ENCODE measurements at regions not wholly inside any gene's neighbourhood (a gene's known extent, or its start where the extent isn't known, plus 50 kb on each side); places are given as distances from the start of the nearest gene placed in this dataset.
"Not testable (repeated sequence)": the region's sequence is repeated elsewhere in the genome, so short reads cannot be mapped to it uniquely, and the experiment has no call there.

DNA sequence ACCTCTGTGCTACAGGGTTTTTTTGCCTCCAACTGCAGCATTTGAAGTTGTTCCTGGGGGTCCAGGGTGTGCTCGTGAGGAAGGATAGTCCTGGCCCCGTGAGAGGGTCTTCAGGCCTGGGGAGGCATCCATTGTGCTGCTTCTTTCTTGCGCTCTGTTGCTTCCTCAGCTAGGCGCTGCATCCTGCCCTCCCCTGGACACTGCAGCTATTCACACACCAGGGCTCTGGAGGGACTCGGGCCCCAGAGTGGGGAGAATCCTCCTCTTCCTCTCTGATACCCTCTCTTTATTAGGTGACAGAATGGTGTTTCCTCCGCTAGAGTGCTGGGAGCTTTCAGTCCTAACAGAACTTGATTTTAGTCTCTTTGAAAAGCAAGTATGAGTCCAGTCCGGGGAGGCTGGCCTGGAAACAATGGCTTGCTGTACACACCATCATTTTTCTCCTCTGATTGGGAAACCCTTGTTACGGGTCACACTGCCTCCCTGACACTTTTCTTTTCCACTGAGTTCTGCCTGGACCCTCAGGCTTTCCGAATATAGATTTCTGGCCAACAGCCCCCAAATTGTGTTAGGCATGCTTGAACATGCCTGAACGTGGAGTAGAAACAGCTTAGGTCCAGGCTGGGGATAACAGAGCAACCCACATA lies 81.4 kb upstream of the ELAC2 start:
- Histone ChIP-seq H3K4me1 (ENCODE audit: insufficient read depth, low read length, poor library complexity, severe bottlenecking) (no peaks in the 10 kb centered on the region), H3K36me3 (ENCODE audit: insufficient read depth, low read length, poor library complexity, severe bottlenecking) (no peaks in the 10 kb centered on the region), H3K4me3 (ENCODE audit: low read depth, low read length, poor library complexity, severe bottlenecking) (no peak overlapping the region), H3K27ac (ENCODE audit: low read depth, low read length, poor library complexity, severe bottlenecking) (no peak overlapping the region), H3K27me3 (replicated peaks; ENCODE audit: insufficient read depth, low read depth, low read length, poor library complexity) (peaks cover 2% of the 10 kb centered on the region), H3K9me3 (ENCODE audit: low read depth, low read length, poor library complexity, severe bottlenecking) (no peaks in the 10 kb centered on the region)
- DNase-seq (ENCODE audit: low spot score) = no peak
- TF ChIP-seq CTCF (conservative IDR thresholded peaks at IDR 0.05; ENCODE audit: low read depth, low read length) = no peak
- TF ChIP-seq EZH2 (IDR thresholded peaks at IDR 0.05; ENCODE audit: borderline replicate concordance, low read depth, low read length, poor library complexity, severe bottlenecking) = no peak
- intact Hi-C loops (cut with micrococcal nuclease; ENCODE audit: unreplicated experiment) = no loop called here
- ChIA-PET CTCF (interaction anchor here (0.6 kb wide), 1 partner anchor 11 kb away, joined by 3 read pairs; no protein-coding TSS in a partner anchor), POLR2A (ENCODE audit: low non-redundant PET) (no interaction called here)
- BruUV-seq (replicated peaks) = no TSS peak

DNA sequence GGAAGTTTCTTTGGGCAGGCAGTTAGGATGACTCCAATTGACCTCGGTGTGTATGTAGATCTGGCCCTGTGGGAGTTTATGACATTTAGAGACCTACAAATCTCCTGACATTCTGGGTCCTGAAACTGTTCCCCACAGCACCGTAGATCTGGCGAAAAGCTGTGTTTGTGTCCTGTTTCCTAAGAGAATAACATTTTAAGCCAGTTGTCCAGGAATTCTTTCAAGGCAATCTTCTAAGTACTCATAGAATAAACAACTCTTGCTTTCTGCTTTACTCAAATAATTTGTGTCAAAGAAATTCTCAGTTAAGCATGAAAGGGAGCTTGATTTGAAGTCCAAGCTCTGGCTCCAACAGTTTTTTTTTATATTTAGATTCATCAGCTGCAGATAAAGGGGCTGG lies 78.5 kb upstream of the ELAC2 start:
- H3K27ac ChIP-seq (ENCODE audit: low read depth, low read length, poor library complexity, severe bottlenecking) = no peak overlapping the region
- intact Hi-C loops (cut with micrococcal nuclease; ENCODE audit: unreplicated experiment) = no loop called here
- ChIA-PET CTCF (no interaction called here), POLR2A (ENCODE audit: low non-redundant PET) (no interaction called here)
- peaks cover 2% of the 10 kb centered on the region for H3K27me3 ChIP-seq (replicated peaks; ENCODE audit: insufficient read depth, low read depth, low read length, poor library complexity)
- no peaks in the 10 kb centered on the region for H3K9me3 ChIP-seq (ENCODE audit: low read depth, low read length, poor library complexity, severe bottlenecking)
- no peaks in the 10 kb centered on the region for H3K36me3 ChIP-seq (ENCODE audit: insufficient read depth, low read length, poor library complexity, severe bottlenecking)
- H3K4me1 ChIP-seq (ENCODE audit: insufficient read depth, low read length, poor library complexity, severe bottlenecking) = no peaks in the 10 kb centered on the region
- no TSS peak for BruUV-seq (replicated peaks)
- no peak for TF ChIP-seq CTCF (conservative IDR thresholded peaks at IDR 0.05; ENCODE audit: low read depth, low read length)
- TF ChIP-seq EZH2 (IDR thresholded peaks at IDR 0.05; ENCODE audit: borderline replicate concordance, low read depth, low read length, poor library complexity, severe bottlenecking) = no peak
- no peak overlapping the region for H3K4me3 ChIP-seq (ENCODE audit: low read depth, low read length, poor library complexity, severe bottlenecking)
- no peak for DNase-seq (ENCODE audit: low spot score)

DNA sequence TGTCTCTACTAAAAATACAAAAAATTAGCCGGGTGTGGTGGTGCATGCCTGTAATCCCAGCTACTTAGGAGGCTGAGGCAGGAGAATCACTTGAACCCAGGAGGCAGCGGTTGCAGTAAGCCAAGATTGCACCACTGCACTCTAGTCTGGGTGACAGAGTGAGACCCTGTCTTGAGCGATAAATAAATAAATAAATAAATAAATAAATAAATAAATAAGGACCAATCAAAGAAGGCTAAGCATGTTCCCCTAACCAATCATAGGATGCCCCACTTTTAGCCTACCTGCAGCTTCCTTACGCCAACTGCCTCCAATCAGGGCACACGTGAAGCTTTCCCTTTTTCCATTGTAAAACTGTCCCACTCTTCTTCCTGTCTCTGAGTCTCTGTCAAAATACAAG lies 74.2 kb upstream of the ELAC2 start:
- H3K27ac ChIP-seq (ENCODE audit: low read depth, low read length, poor library complexity, severe bottlenecking); H3K27me3 ChIP-seq (replicated peaks; ENCODE audit: insufficient read depth, low read depth, low read length, poor library complexity); BruUV-seq (replicated peaks); intact Hi-C loops (cut with micrococcal nuclease; ENCODE audit: unreplicated experiment); POLR2A ChIA-PET (ENCODE audit: low non-redundant PET); H3K36me3 ChIP-seq (ENCODE audit: insufficient read depth, low read length, poor library complexity, severe bottlenecking); H3K4me3 ChIP-seq (ENCODE audit: low read depth, low read length, poor library complexity, severe bottlenecking); CTCF ChIA-PET; DNase-seq (ENCODE audit: low spot score); H3K9me3 ChIP-seq (ENCODE audit: low read depth, low read length, poor library complexity, severe bottlenecking); H3K4me1 ChIP-seq (ENCODE audit: insufficient read depth, low read length, poor library complexity, severe bottlenecking): not testable (repeated sequence)

DNA sequence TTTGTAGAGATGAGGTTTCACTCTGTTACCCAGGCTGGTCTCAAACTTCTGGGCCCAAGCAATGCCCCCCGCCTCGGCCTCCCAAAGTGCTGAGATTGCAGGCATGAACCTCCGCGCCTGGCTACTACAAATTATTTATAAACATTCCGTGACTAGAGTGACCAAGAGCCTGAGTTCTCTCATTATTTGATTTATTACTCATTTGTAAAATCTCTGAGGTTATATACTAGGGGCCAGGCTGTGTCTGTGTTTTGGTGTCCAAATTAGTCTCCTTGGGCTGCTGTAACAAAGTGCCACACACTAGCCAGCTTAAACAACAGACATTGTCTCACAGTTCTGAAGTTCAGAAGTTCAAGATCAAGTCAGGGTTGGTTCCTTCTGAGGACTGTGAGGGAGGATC lies 70.8 kb upstream of the ELAC2 start:
- Histone ChIP-seq H3K27ac (ENCODE audit: low read depth, low read length, poor library complexity, severe bottlenecking) (no peak overlapping the region), H3K36me3 (ENCODE audit: insufficient read depth, low read length, poor library complexity, severe bottlenecking) (no peaks in the 10 kb centered on the region), H3K27me3 (replicated peaks; ENCODE audit: insufficient read depth, low read depth, low read length, poor library complexity) (no peaks in the 10 kb centered on the region), H3K9me3 (ENCODE audit: low read depth, low read length, poor library complexity, severe bottlenecking) (no peaks in the 10 kb centered on the region), H3K4me3 (ENCODE audit: low read depth, low read length, poor library complexity, severe bottlenecking) (no peak overlapping the region), H3K4me1 (ENCODE audit: insufficient read depth, low read length, poor library complexity, severe bottlenecking) (no peaks in the 10 kb centered on the region)
- no peak for TF ChIP-seq EZH2 (IDR thresholded peaks at IDR 0.05; ENCODE audit: borderline replicate concordance, low read depth, low read length, poor library complexity, severe bottlenecking)
- no peak for TF ChIP-seq CTCF (conservative IDR thresholded peaks at IDR 0.05; ENCODE audit: low read depth, low read length)
- intact Hi-C loops (cut with micrococcal nuclease; ENCODE audit: unreplicated experiment) = no loop called here
- no peak for DNase-seq (ENCODE audit: low spot score)
- CTCF ChIA-PET = no interaction called here
- BruUV-seq (replicated peaks) = no TSS peak
- POLR2A ChIA-PET (ENCODE audit: low non-redundant PET) = no interaction called here

All from A673 (cell line).